Rectal smooth muscle tissue (tissue), 1 donor: ENCODE measurements at regions not wholly inside any gene's neighbourhood (a gene's known extent, or its start where the extent isn't known, plus 50 kb on each side); places are given as distances from the start of the nearest gene placed in this dataset.

Experiments
- H3K27ac ChIP-seq: one replicate; pipeline ENCODE4 v1.7.0; 2013; ENCODE audit warnings: low read depth, low read length, inconsistent platforms
- H3K27me3 ChIP-seq: one replicate; pipeline ENCODE4 v1.7.0; 2013; ENCODE audit warnings: low read length; ENCODE audit not compliant: control insufficient read depth, insufficient read depth
- H3K36me3 ChIP-seq: one replicate; pipeline ENCODE4 v1.7.0; 2013; ENCODE audit warnings: low read length; ENCODE audit not compliant: control insufficient read depth, insufficient read depth
- H3K4me1 ChIP-seq: one replicate; pipeline ENCODE4 v1.7.0; 2013; ENCODE audit warnings: low read length; ENCODE audit not compliant: control insufficient read depth, insufficient read depth
- H3K4me3 ChIP-seq: one replicate; pipeline ENCODE4 v1.7.0; 2013; ENCODE audit warnings: low read length
- H3K9ac ChIP-seq: one replicate; pipeline ENCODE4 v1.7.0; 2013; ENCODE audit warnings: low read length

GRCh38 chr13:108360139-108360538 lies 90.6 kb downstream of the TNFSF13B start:
- Histone ChIP-seq H3K27me3 (no peaks in the 10 kb centered on the region), H3K4me1 (no peaks in the 10 kb centered on the region), H3K27ac (no peak overlapping the region), H3K9ac (no peak overlapping the region), H3K4me3 (no peak overlapping the region), H3K36me3 (no peaks in the 10 kb centered on the region)

GRCh38 chr13:108361769-108362168 lies 92.3 kb downstream of the TNFSF13B start:
- Histone ChIP-seq H3K27me3 (no peaks in the 10 kb centered on the region), H3K27ac (no peak overlapping the region), H3K9ac (no peak overlapping the region), H3K4me1 (no peaks in the 10 kb centered on the region), H3K4me3 (no peak overlapping the region), H3K36me3 (no peaks in the 10 kb centered on the region)

GRCh38 chr13:108363666-108364065 lies 94.1 kb downstream of the TNFSF13B start:
- Histone ChIP-seq H3K36me3 (no peaks in the 10 kb centered on the region), H3K27ac (no peak overlapping the region), H3K9ac (no peak overlapping the region), H3K4me1 (no peaks in the 10 kb centered on the region), H3K4me3 (no peak overlapping the region), H3K27me3 (no peaks in the 10 kb centered on the region)

- Histone ChIP-seq H3K9ac (no peak overlapping the region), H3K27ac (no peak overlapping the region), H3K36me3 (no peaks in the 10 kb centered on the region), H3K27me3 (no peaks in the 10 kb centered on the region), H3K4me1 (no peaks in the 10 kb centered on the region), H3K4me3 (no peak overlapping the region)
These were observed 95.7 kb downstream of the TNFSF13B start for GRCh38 chr13:108365255-108365654.

GRCh38 chr13:108368250-108368905 lies 98.9 kb downstream of the TNFSF13B start:
- Histone ChIP-seq H3K4me1 (no peaks in the 10 kb centered on the region), H3K27ac (no peak overlapping the region), H3K27me3 (no peaks in the 10 kb centered on the region), H3K4me3 (no peak overlapping the region), H3K9ac (no peak overlapping the region), H3K36me3 (no peaks in the 10 kb centered on the region)

GRCh38 chr13:108369412-108369811 lies 99.9 kb downstream of the TNFSF13B start:
- H3K36me3 ChIP-seq, result no peaks in the 10 kb centered on the region
- H3K27me3 ChIP-seq, result no peaks in the 10 kb centered on the region
- H3K27ac ChIP-seq, result no peak overlapping the region
- H3K4me3 ChIP-seq, result no peak overlapping the region
- no peaks in the 10 kb centered on the region for H3K4me1 ChIP-seq
- no peak overlapping the region for H3K9ac ChIP-seq

GRCh38 chr13:108375034-108375433 lies 105.5 kb downstream of the TNFSF13B start:
- Histone ChIP-seq H3K9ac (no peak overlapping the region), H3K4me3 (no peak overlapping the region), H3K27me3 (no peaks in the 10 kb centered on the region), H3K36me3 (no peaks in the 10 kb centered on the region), H3K27ac (no peak overlapping the region), H3K4me1 (no peaks in the 10 kb centered on the region)

GRCh38 chr13:108375772-108376171 lies 106.3 kb downstream of the TNFSF13B start:
- Histone ChIP-seq H3K27me3 (no peaks in the 10 kb centered on the region), H3K27ac (no peak overlapping the region), H3K4me1 (no peaks in the 10 kb centered on the region), H3K9ac (no peak overlapping the region), H3K4me3 (no peak overlapping the region), H3K36me3 (no peaks in the 10 kb centered on the region)

GRCh38 chr13:108376308-108376707 lies 106.8 kb downstream of the TNFSF13B start:
- Histone ChIP-seq H3K4me3 (no peak overlapping the region), H3K9ac (no peak overlapping the region), H3K27ac (no peak overlapping the region), H3K4me1 (no peaks in the 10 kb centered on the region), H3K36me3 (no peaks in the 10 kb centered on the region), H3K27me3 (no peaks in the 10 kb centered on the region)

- no peak overlapping the region for H3K9ac ChIP-seq
- H3K27me3 ChIP-seq, result no peaks in the 10 kb centered on the region
- H3K27ac ChIP-seq, result no peak overlapping the region
- H3K4me1 ChIP-seq, result no peaks in the 10 kb centered on the region
- H3K4me3 ChIP-seq, result no peak overlapping the region
- no peaks in the 10 kb centered on the region for H3K36me3 ChIP-seq
These were observed 108.2 kb downstream of the TNFSF13B start for GRCh38 chr13:108377646-108378206.

- Histone ChIP-seq H3K9ac (no peak overlapping the region), H3K27ac (no peak overlapping the region), H3K4me1 (no peaks in the 10 kb centered on the region), H3K36me3 (no peaks in the 10 kb centered on the region), H3K4me3 (no peak overlapping the region), H3K27me3 (no peaks in the 10 kb centered on the region)
These were observed 114.1 kb downstream of the TNFSF13B start for GRCh38 chr13:108383667-108384066.

- Histone ChIP-seq H3K27ac (no peak overlapping the region), H3K36me3 (no peaks in the 10 kb centered on the region), H3K4me3 (no peak overlapping the region), H3K4me1 (no peaks in the 10 kb centered on the region), H3K9ac (no peak overlapping the region), H3K27me3 (no peaks in the 10 kb centered on the region)
These were observed 117.6 kb downstream of the TNFSF13B start for GRCh38 chr13:108387156-108387555.

- Histone ChIP-seq H3K27me3 (no peaks in the 10 kb centered on the region), H3K9ac (no peak overlapping the region), H3K4me1 (no peaks in the 10 kb centered on the region), H3K36me3 (no peaks in the 10 kb centered on the region), H3K27ac (no peak overlapping the region), H3K4me3 (no peak overlapping the region)
These were observed 133.3 kb downstream of the TNFSF13B start for GRCh38 chr13:108402850-108403249.
